ENCODE measurements at regions not wholly inside any gene's neighbourhood (a gene's known extent, or its start where the extent isn't known, plus 50 kb on each side); places are given as distances from the start of the nearest gene placed in this dataset.

DNA sequence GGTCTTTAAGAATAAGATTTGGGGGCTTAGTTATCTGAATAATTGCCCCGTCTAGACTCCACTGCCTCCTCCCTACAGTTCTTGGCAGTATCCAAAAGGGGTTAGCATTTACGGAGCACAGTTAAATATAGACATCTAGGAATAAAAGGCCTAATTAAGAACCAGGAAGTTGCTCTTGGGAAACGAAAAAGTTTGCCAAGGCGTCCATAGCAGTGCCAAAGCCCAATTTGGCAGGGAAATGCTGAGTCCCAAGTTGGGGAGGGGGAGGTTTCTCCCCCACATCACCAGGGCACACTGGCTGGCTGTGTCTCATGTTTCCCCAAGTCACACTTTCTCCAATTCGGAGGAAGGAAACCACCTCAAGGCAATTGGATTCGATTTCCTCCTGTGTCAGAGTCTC lies 338.7 kb downstream of the FBXW7 start (continued):
- TF ChIP-seq ZNF155 (tag by site-specific recombination; IDR thresholded peaks at IDR 0.05): no peak
- no peak for TF ChIP-seq BCL11A (tag by site-specific recombination; IDR thresholded peaks at IDR 0.05; ENCODE audit: low read depth)

DNA sequence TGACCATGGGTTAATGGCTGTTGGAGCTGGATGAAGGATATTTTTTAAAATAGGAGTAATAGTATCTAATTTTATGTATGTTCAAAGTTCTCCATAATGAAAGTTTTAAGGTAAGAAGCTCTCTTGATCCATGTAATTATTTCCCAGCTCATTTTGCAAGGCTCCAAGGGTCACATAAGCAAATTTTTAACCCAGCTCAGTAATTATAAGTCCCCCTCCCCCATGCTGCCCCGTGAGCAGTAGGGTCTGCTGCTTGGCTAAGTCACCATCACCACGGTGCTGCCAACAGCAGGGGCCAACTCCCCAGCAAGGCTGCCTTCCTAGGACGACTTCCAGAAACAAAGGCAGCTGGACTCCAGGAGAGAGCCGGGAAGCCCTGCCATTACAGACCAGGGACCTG lies 340.0 kb downstream of the FBXW7 start:
- TF ChIP-seq ZNF280C (tag by site-specific recombination; IDR thresholded peaks at IDR 0.05): no peak
- no peak for TF ChIP-seq ZNF132 (tag by site-specific recombination; IDR thresholded peaks at IDR 0.05; ENCODE audit: borderline replicate concordance)
- no peak for TF ChIP-seq ZNF529 (tag by site-specific recombination; IDR thresholded peaks at IDR 0.05; ENCODE audit: insufficient replicate concordance)
- H3K9me3 ChIP-seq (ENCODE audit: control insufficient read depth, insufficient read depth, low read depth, low read length): no peaks in the 10 kb centered on the region
- no peak overlapping the region for H3K27ac ChIP-seq (ENCODE audit: extremely low read depth, low read depth, low read length)
- H3K4me3 ChIP-seq (ENCODE audit: low read depth, low read length): no peak overlapping the region
- ChIA-PET CTCF (no interaction called here), POLR2A (no interaction called here)
- no peaks in the 10 kb centered on the region for H3K4me1 ChIP-seq (ENCODE audit: control insufficient read depth, insufficient read depth, low read length)
- H3K36me3 ChIP-seq (ENCODE audit: control insufficient read depth in 2 of 2, insufficient read depth in 1 of 2, low read length in 2 of 2): no peaks in the 10 kb centered on the region

GRCh38 chr4:152193059-152193458 lies 342.8 kb downstream of the FBXW7 start:
- no peak for TF ChIP-seq ZNF292 (tag by site-specific recombination; IDR thresholded peaks at IDR 0.05; ENCODE audit: borderline replicate concordance, low read depth)
- no peak for TF ChIP-seq SALL2 (tag by site-specific recombination; IDR thresholded peaks at IDR 0.05; ENCODE audit: borderline replicate concordance)
- TF ChIP-seq, protein P1, sequence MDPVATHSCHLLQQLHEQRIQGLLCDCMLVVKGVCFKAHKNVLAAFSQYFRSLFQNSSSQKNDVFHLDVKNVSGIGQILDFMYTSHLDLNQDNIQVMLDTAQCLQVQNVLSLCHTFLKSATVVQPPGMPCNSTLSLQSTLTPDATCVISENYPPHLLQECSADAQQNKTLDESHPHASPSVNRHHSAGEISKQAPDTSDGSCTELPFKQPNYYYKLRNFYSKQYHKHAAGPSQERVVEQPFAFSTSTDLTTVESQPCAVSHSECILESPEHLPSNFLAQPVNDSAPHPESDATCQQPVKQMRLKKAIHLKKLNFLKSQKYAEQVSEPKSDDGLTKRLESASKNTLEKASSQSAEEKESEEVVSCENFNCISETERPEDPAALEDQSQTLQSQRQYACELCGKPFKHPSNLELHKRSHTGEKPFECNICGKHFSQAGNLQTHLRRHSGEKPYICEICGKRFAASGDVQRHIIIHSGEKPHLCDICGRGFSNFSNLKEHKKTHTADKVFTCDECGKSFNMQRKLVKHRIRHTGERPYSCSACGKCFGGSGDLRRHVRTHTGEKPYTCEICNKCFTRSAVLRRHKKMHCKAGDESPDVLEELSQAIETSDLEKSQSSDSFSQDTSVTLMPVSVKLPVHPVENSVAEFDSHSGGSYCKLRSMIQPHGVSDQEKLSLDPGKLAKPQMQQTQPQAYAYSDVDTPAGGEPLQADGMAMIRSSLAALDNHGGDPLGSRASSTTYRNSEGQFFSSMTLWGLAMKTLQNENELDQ (tag by site-specific recombination; IDR thresholded peaks at IDR 0.05; ENCODE audit: low read depth): no peak
- TF ChIP-seq IKZF3 (tag by site-specific recombination; IDR thresholded peaks at IDR 0.05): no peak
- POLR2A ChIA-PET: no interaction called here

DNA sequence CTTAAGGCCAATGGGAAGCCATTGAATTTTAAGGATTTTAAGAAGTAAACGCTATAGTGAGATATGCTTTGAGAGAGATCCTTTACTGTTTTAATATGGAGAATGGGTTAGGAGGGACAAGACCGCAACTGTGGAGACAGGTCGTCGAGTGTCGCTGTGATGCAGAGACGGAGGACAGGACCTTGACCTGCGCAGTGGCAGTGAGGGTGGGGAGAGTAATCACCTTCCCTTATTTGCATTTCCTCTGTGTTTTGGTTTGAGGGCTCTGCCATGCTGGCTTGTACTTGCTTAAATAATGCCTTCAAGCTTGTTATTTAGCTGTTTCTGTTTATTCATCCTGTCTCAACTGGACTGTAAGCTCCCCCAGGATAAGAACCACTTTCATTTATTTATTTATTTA lies 345.0 kb downstream of the FBXW7 start:
- no peak overlapping the region for H3K4me3 ChIP-seq (ENCODE audit: low read depth, low read length)
- H3K4me1 ChIP-seq (ENCODE audit: control insufficient read depth, insufficient read depth, low read length): no peaks in the 10 kb centered on the region
- H3K36me3 ChIP-seq (ENCODE audit: control insufficient read depth in 2 of 2, insufficient read depth in 1 of 2, low read length in 2 of 2): no peaks in the 10 kb centered on the region
- no peak for TF ChIP-seq ZNF623 (tag by site-specific recombination; IDR thresholded peaks at IDR 0.05)
- no peak for TF ChIP-seq ZNF248 (tag by site-specific recombination; IDR thresholded peaks at IDR 0.05)
- no peak for TF ChIP-seq ZNF138 (tag by site-specific recombination; IDR thresholded peaks at IDR 0.05; ENCODE audit: borderline replicate concordance)
- TF ChIP-seq ZSCAN23 (tag by site-specific recombination; IDR thresholded peaks at IDR 0.05): no peak
- TF ChIP-seq ZNF488 (tag by site-specific recombination; IDR thresholded peaks at IDR 0.05): no peak
- no peak for TF ChIP-seq ZNF366 (tag by site-specific recombination; conservative IDR thresholded peaks at IDR 0.05)
- TF ChIP-seq ZNF521 (tag by site-specific recombination; IDR thresholded peaks at IDR 0.05): no peak
- TF ChIP-seq ZNF645 (tag by site-specific recombination; IDR thresholded peaks at IDR 0.05): no peak
- TF ChIP-seq HOXD13 (CRISPR knock-in tag; IDR thresholded peaks at IDR 0.05; ENCODE audit: borderline replicate concordance): no peak
- TF ChIP-seq ZNF404 (tag by site-specific recombination; IDR thresholded peaks at IDR 0.05): no peak
- no peak for TF ChIP-seq ZNF624 (tag by site-specific recombination; IDR thresholded peaks at IDR 0.05)
- no peak for TF ChIP-seq ZNF23 (tag by site-specific recombination; IDR thresholded peaks at IDR 0.05; ENCODE audit: borderline replicate concordance)
- no peak for TF ChIP-seq MEIS1 (CRISPR knock-in tag; IDR thresholded peaks at IDR 0.05; ENCODE audit: borderline replicate concordance)
- TF ChIP-seq, protein P2, sequence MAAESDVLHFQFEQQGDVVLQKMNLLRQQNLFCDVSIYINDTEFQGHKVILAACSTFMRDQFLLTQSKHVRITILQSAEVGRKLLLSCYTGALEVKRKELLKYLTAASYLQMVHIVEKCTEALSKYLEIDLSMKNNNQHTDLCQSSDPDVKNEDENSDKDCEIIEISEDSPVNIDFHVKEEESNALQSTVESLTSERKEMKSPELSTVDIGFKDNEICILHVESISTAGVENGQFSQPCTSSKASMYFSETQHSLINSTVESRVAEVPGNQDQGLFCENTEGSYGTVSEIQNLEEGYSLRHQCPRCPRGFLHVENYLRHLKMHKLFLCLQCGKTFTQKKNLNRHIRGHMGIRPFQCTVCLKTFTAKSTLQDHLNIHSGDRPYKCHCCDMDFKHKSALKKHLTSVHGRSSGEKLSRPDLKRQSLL (tag by site-specific recombination; IDR thresholded peaks at IDR 0.05): no peak
- no peak overlapping the region for H3K27ac ChIP-seq (ENCODE audit: extremely low read depth, low read depth, low read length)
- no peaks in the 10 kb centered on the region for H3K9me3 ChIP-seq (ENCODE audit: control insufficient read depth, insufficient read depth, low read depth, low read length)
- ChIA-PET CTCF (interaction anchor here (0.7 kb wide), 1 partner anchor 56 kb away, joined by 3 read pairs; no protein-coding TSS in a partner anchor), POLR2A (no interaction called here)

More at GRCh38 chr4:152193059-152193458, 342.8 kb downstream of the FBXW7 start:
- Histone ChIP-seq H3K27ac (ENCODE audit: extremely low read depth, low read depth, low read length) (no peak overlapping the region), H3K36me3 (ENCODE audit: control insufficient read depth in 2 of 2, insufficient read depth in 1 of 2, low read length in 2 of 2) (no peaks in the 10 kb centered on the region), H3K9me3 (ENCODE audit: control insufficient read depth, insufficient read depth, low read depth, low read length) (no peaks in the 10 kb centered on the region), H3K4me3 (ENCODE audit: low read depth, low read length) (no peak overlapping the region), H3K4me1 (ENCODE audit: control insufficient read depth, insufficient read depth, low read length) (no peaks in the 10 kb centered on the region)
- CTCF ChIA-PET: no interaction called here
